Neural cell (in vitro differentiated cells): ENCODE measurements at regions not wholly inside any gene's neighbourhood (a gene's known extent, or its start where the extent isn't known, plus 50 kb on each side); places are given as distances from the start of the nearest gene placed in this dataset.

ENCODE experiments used
- H2AFZ ChIP-seq: fragments of 200-600, 300-800 bp; sonication (generic), shearing (Covaris generic); 2 replicates; pipeline ENCODE4 v1.6.0; 2014; ENCODE audit warnings: low read depth, mild to moderate bottlenecking, antibody characterized with exemption, low read length, moderate library complexity
- H3F3A ChIP-seq: fragments of 200-600 bp; shearing (Covaris generic); 2 replicates; pipeline ENCODE4 v1.6.1; 2016; ENCODE audit warnings: mild to moderate bottlenecking, moderate library complexity, mixed read lengths, antibody characterized with exemption, low read length; ENCODE audit not compliant: insufficient read depth, poor library complexity, severe bottlenecking
- H3K27ac ChIP-seq: fragments of 200-600, 300-800 bp; sonication (generic), shearing (Covaris generic); 2 replicates; pipeline ENCODE4 v1.5.1; 2014; ENCODE audit warnings: mild to moderate bottlenecking, low read length, moderate library complexity
- H3K27me3 ChIP-seq: fragments of 300-800, 200-600 bp; sonication (generic), shearing (Covaris generic); 2 replicates; pipeline ENCODE4 v1.6.0; 2014; ENCODE audit warnings: mild to moderate bottlenecking, low read depth, low read length, moderate library complexity; ENCODE audit not compliant: insufficient read depth
- H3K36me3 ChIP-seq: fragments of 300-800, 200-600 bp; sonication (generic), shearing (Covaris generic); 2 replicates; pipeline ENCODE4 v1.5.1; 2014; ENCODE audit warnings: mild to moderate bottlenecking, antibody characterized with exemption, low read length, moderate library complexity; ENCODE audit not compliant: insufficient read depth
- H3K4me2 ChIP-seq: fragments of 300-800, 200-600 bp; sonication (generic), shearing (Covaris generic); 2 replicates; pipeline ENCODE4 v1.6.0; 2014; ENCODE audit warnings: mild to moderate bottlenecking, low read length
- H3K4me3 ChIP-seq: fragments of 300-800, 200-600 bp; sonication (generic), shearing (Covaris generic); 2 replicates; pipeline ENCODE4 v1.5.1; 2014; ENCODE audit warnings: mild to moderate bottlenecking, low read length, moderate library complexity
- H3K79me2 ChIP-seq: fragments of 200-600 bp; shearing (Covaris generic); replicated peaks from 2 replicates; pipeline ENCODE4 v1.6.0; 2014; ENCODE audit warnings: mild to moderate bottlenecking, low read length, moderate library complexity; ENCODE audit not compliant: insufficient read depth
- H3K9ac ChIP-seq: fragments of 300-800, 200-600 bp; sonication (generic), shearing (Covaris generic); 2 replicates; pipeline ENCODE4 v1.6.1; 2016; ENCODE audit warnings: mild to moderate bottlenecking, low read length, mixed read lengths
- H3K9me2 ChIP-seq: fragments of 200-600 bp; shearing (Covaris generic); 2 replicates; pipeline ENCODE4 v1.6.1; 2016; ENCODE audit warnings: mild to moderate bottlenecking, low read length, mixed read lengths; ENCODE audit not compliant: insufficient read depth
- H3K9me3 ChIP-seq: fragments of 200-600, 300-800 bp; sonication (generic), shearing (Covaris generic); 2 replicates; pipeline ENCODE4 v1.6.1; 2016; ENCODE audit warnings: mild to moderate bottlenecking, mixed run types, low read length, moderate library complexity, mixed read lengths
- H4K20me1 ChIP-seq: fragments of 200-600 bp; shearing (Covaris generic); 2 replicates; pipeline ENCODE4 v1.6.1; 2016; ENCODE audit warnings: mild to moderate bottlenecking, mixed run types; ENCODE audit not compliant: insufficient read depth
- CTCF ChIP-seq: fragments of 450-650 bp; IDR thresholded peaks from 2 replicates; pipeline ENCODE4 v1.5.1; 2014; ENCODE audit warnings: antibody characterized with exemption, mild to moderate bottlenecking, moderate library complexity; ENCODE audit not compliant: poor library complexity, severe bottlenecking
- EP300 ChIP-seq: fragments of 450-650 bp; conservative IDR thresholded peaks from 2 replicates; pipeline ENCODE4 v1.6.1; 2014; ENCODE audit warnings: antibody characterized with exemption, mild to moderate bottlenecking, moderate library complexity; ENCODE audit not compliant: poor library complexity, severe bottlenecking
- EZH2 ChIP-seq: fragments of 200-600, 300-800 bp; shearing (Covaris generic), sonication (generic); IDR thresholded peaks from 2 replicates; pipeline ENCODE4 v1.6.1; 2014; ENCODE audit warnings: antibody characterized with exemption, low read length, borderline replicate concordance, mild to moderate bottlenecking; ENCODE audit not compliant: insufficient read depth, poor library complexity, severe bottlenecking
- RAD21 ChIP-seq: fragments of 450-650 bp; conservative IDR thresholded peaks from 2 replicates; pipeline ENCODE4 v1.6.1; 2014; ENCODE audit warnings: antibody characterized with exemption, mild to moderate bottlenecking, moderate library complexity
- REST ChIP-seq: IDR thresholded peaks from 2 replicates; pipeline ENCODE4 v1.6.1; 2012; ENCODE audit warnings: borderline replicate concordance
- SMC3 ChIP-seq: fragments of 450-650 bp; conservative IDR thresholded peaks from 2 replicates; pipeline ENCODE4 v1.6.1; 2014; ENCODE audit warnings: antibody characterized with exemption, mild to moderate bottlenecking, moderate library complexity; ENCODE audit not compliant: poor library complexity

GRCh38 chr22:44606126-44606525 is 95.9 kb upstream of the PRR5 start:
- no peak overlapping the region for H3K9ac ChIP-seq
- TF ChIP-seq REST: no peak
- no peak for TF ChIP-seq RAD21
- TF ChIP-seq EZH2: no peak
- H3K27ac ChIP-seq: no peak overlapping the region
- no peak overlapping the region for H3K4me2 ChIP-seq
- no peaks in the 10 kb centered on the region for H3K27me3 ChIP-seq
- no peak overlapping the region for H2AFZ ChIP-seq
- no peaks in the 10 kb centered on the region for H4K20me1 ChIP-seq
- H3K79me2 ChIP-seq: no peaks in the 10 kb centered on the region
- H3K36me3 ChIP-seq: no peaks in the 10 kb centered on the region
- H3K9me3 ChIP-seq: no peaks in the 10 kb centered on the region
- no peaks in the 10 kb centered on the region for H3K9me2 ChIP-seq
- H3K4me3 ChIP-seq: no peak overlapping the region
- no peaks in the 10 kb centered on the region for H3F3A ChIP-seq

- H3K9me3 ChIP-seq: no peaks in the 10 kb centered on the region
- TF ChIP-seq EP300 (no peak), SMC3 (no peak), REST (no peak), RAD21 (no peak), CTCF (no peak)
- no peak overlapping the region for H3K4me2 ChIP-seq
- no peak overlapping the region for H3K27ac ChIP-seq
- H3K4me3 ChIP-seq: no peak overlapping the region
- no peak overlapping the region for H2AFZ ChIP-seq
- no peaks in the 10 kb centered on the region for H3K36me3 ChIP-seq
- no peaks in the 10 kb centered on the region for H3K27me3 ChIP-seq
- H3K9ac ChIP-seq: no peak overlapping the region
- no peaks in the 10 kb centered on the region for H3K9me2 ChIP-seq
- H3F3A ChIP-seq: no peaks in the 10 kb centered on the region
- H3K79me2 ChIP-seq: no peaks in the 10 kb centered on the region
- no peaks in the 10 kb centered on the region for H4K20me1 ChIP-seq
These were observed 96.5 kb upstream of the PRR5 start for GRCh38 chr22:44605486-44605885.
